ENCODE measurements at regions not wholly inside any gene's neighbourhood (a gene's known extent, or its start where the extent isn't known, plus 50 kb on each side); places are given as distances from the start of the nearest gene placed in this dataset.

- POLR2A ChIA-PET: no interaction called here
- no peak for DNase-seq (ENCODE audit: extremely low spot score)
Measured at GRCh38 chr4:99754756-99755155, 61.9 kb upstream of the DAPP1 start.

GRCh38 chr4:99753931-99754330, 62.7 kb upstream of the DAPP1 start:
- DNase-seq (ENCODE audit: extremely low spot score): no peak
- TF ChIP-seq SUZ12 (IDR thresholded peaks at IDR 0.05) (no peak), HDGF (IDR thresholded peaks at IDR 0.05; ENCODE audit: borderline replicate concordance) (no peak), FOXK2 (IDR thresholded peaks at IDR 0.05) (no peak), ARNT (IDR thresholded peaks at IDR 0.05) (no peak), ELF4 (IDR thresholded peaks at IDR 0.05) (no peak), LEF1 (IDR thresholded peaks at IDR 0.05; ENCODE audit: borderline replicate concordance) (no peak), CTBP1 (IDR thresholded peaks at IDR 0.05; ENCODE audit: borderline replicate concordance) (no peak), ZNF384 (IDR thresholded peaks at IDR 0.05) (no peak)
- POLR2A ChIA-PET: no interaction called here
- CTCF ChIA-PET: no interaction called here

More at GRCh38 chr4:99754756-99755155, 61.9 kb upstream of the DAPP1 start:
- no peak for TF ChIP-seq FOXM1 (IDR thresholded peaks at IDR 0.05; ENCODE audit: borderline replicate concordance)
- CTCF ChIA-PET: interaction anchor here (0.5 kb wide), 1 partner anchor 153 kb away, joined by 4 read pairs; no protein-coding TSS in a partner anchor

GRCh38 chr4:99749445-99750391, 66.9 kb upstream of the DAPP1 start:
- TF ChIP-seq ELF4 (IDR thresholded peaks at IDR 0.05) (no peak), CTBP1 (IDR thresholded peaks at IDR 0.05; ENCODE audit: borderline replicate concordance) (no peak), FOXK2 (IDR thresholded peaks at IDR 0.05) (no peak), PKNOX1 (IDR thresholded peaks at IDR 0.05) (no peak), SP1 (IDR thresholded peaks at IDR 0.05) (no peak), ZNF384 (IDR thresholded peaks at IDR 0.05) (no peak), SUZ12 (IDR thresholded peaks at IDR 0.05) (no peak), TARDBP (IDR thresholded peaks at IDR 0.05) (no peak), FOXA1 (IDR thresholded peaks at IDR 0.05) (no peak), ARNT (IDR thresholded peaks at IDR 0.05) (no peak), LEF1 (IDR thresholded peaks at IDR 0.05; ENCODE audit: borderline replicate concordance) (no peak), HDGF (IDR thresholded peaks at IDR 0.05; ENCODE audit: borderline replicate concordance) (no peak), FOXM1 (IDR thresholded peaks at IDR 0.05; ENCODE audit: borderline replicate concordance) (no peak), BHLHE40 (IDR thresholded peaks at IDR 0.05; ENCODE audit: borderline replicate concordance) (no peak), L3MBTL2 (conservative IDR thresholded peaks at IDR 0.05) (no peak), NFRKB (IDR thresholded peaks at IDR 0.05) (no peak)
- CTCF ChIA-PET: interaction anchor here (0.9 kb wide), 1 partner anchor 9 kb away, joined by 3 read pairs; no protein-coding TSS in a partner anchor
- no peak for DNase-seq (ENCODE audit: extremely low spot score)
- POLR2A ChIA-PET: no interaction called here

- ChIA-PET CTCF (no interaction called here), POLR2A (no interaction called here)
- TF ChIP-seq PKNOX1 (IDR thresholded peaks at IDR 0.05): no peak
- TF ChIP-seq FOXK2 (IDR thresholded peaks at IDR 0.05): no peak
- no peak for TF ChIP-seq FOXM1 (IDR thresholded peaks at IDR 0.05; ENCODE audit: borderline replicate concordance)
- no peak for DNase-seq (ENCODE audit: extremely low spot score)
Measured at GRCh38 chr4:99746443-99746842, 70.2 kb upstream of the DAPP1 start.

GRCh38 chr4:99736846-99737245, 79.2 kb upstream of the C4orf54 start:
- ChIA-PET CTCF (no interaction called here), POLR2A (no interaction called here)
- no peak for TF ChIP-seq ELF4 (IDR thresholded peaks at IDR 0.05)
- TF ChIP-seq PKNOX1 (IDR thresholded peaks at IDR 0.05): no peak
- TF ChIP-seq L3MBTL2 (conservative IDR thresholded peaks at IDR 0.05): no peak
- TF ChIP-seq FOXK2 (IDR thresholded peaks at IDR 0.05): no peak
- TF ChIP-seq FOXM1 (IDR thresholded peaks at IDR 0.05; ENCODE audit: borderline replicate concordance): no peak
- TF ChIP-seq BHLHE40 (IDR thresholded peaks at IDR 0.05; ENCODE audit: borderline replicate concordance): no peak
- no peak for TF ChIP-seq HDGF (IDR thresholded peaks at IDR 0.05; ENCODE audit: borderline replicate concordance)
- no peak for TF ChIP-seq ARNT (IDR thresholded peaks at IDR 0.05)
- no peak for TF ChIP-seq ZNF384 (IDR thresholded peaks at IDR 0.05)
- TF ChIP-seq LEF1 (IDR thresholded peaks at IDR 0.05; ENCODE audit: borderline replicate concordance): no peak
- TF ChIP-seq TARDBP (IDR thresholded peaks at IDR 0.05): no peak
- no peak for TF ChIP-seq SP1 (IDR thresholded peaks at IDR 0.05)
- no peak for TF ChIP-seq SUZ12 (IDR thresholded peaks at IDR 0.05)
- TF ChIP-seq CTBP1 (IDR thresholded peaks at IDR 0.05; ENCODE audit: borderline replicate concordance): no peak
- TF ChIP-seq NFRKB (IDR thresholded peaks at IDR 0.05): no peak
- DNase-seq (ENCODE audit: extremely low spot score): no peak

GRCh38 chr4:99735822-99736221, 78.2 kb upstream of the C4orf54 start:
- TF ChIP-seq NFRKB (IDR thresholded peaks at IDR 0.05): no peak
- TF ChIP-seq BHLHE40 (IDR thresholded peaks at IDR 0.05; ENCODE audit: borderline replicate concordance): no peak
- TF ChIP-seq SUZ12 (IDR thresholded peaks at IDR 0.05): no peak
- TF ChIP-seq PKNOX1 (IDR thresholded peaks at IDR 0.05): no peak
- no peak for TF ChIP-seq TARDBP (IDR thresholded peaks at IDR 0.05)
- no peak for TF ChIP-seq LEF1 (IDR thresholded peaks at IDR 0.05; ENCODE audit: borderline replicate concordance)
- TF ChIP-seq ZNF384 (IDR thresholded peaks at IDR 0.05): no peak
- no peak for TF ChIP-seq ELF4 (IDR thresholded peaks at IDR 0.05)
- TF ChIP-seq CTBP1 (IDR thresholded peaks at IDR 0.05; ENCODE audit: borderline replicate concordance): no peak
- no peak for TF ChIP-seq FOXM1 (IDR thresholded peaks at IDR 0.05; ENCODE audit: borderline replicate concordance)
- TF ChIP-seq ARNT (IDR thresholded peaks at IDR 0.05): no peak
- no peak for TF ChIP-seq L3MBTL2 (conservative IDR thresholded peaks at IDR 0.05)
- TF ChIP-seq FOXK2 (IDR thresholded peaks at IDR 0.05): no peak
- TF ChIP-seq SP1 (IDR thresholded peaks at IDR 0.05): no peak
- TF ChIP-seq HDGF (IDR thresholded peaks at IDR 0.05; ENCODE audit: borderline replicate concordance): no peak
- no peak for TF ChIP-seq FOXA1 (IDR thresholded peaks at IDR 0.05)
- POLR2A ChIA-PET: no interaction called here
- no peak for DNase-seq (ENCODE audit: extremely low spot score)
- CTCF ChIA-PET: no interaction called here

Measured in HEK293T (cell line).